ENCODE measurements at regions not wholly inside any gene's neighbourhood (a gene's known extent, or its start where the extent isn't known, plus 50 kb on each side); places are given as distances from the start of the nearest gene placed in this dataset.

GRCh38 chr9:12191630-12192029 is 501.6 kb upstream of the TYRP1 start:
- no peaks in the 10 kb centered on the region for H3K79me2 ChIP-seq (ENCODE audit: control insufficient read depth, insufficient read depth, low read length)
- FAIRE-seq (no peak), DNase-seq (ENCODE audit: low read depth, low spot score) (no peak)
- CTCF ChIA-PET, result no interaction called here
- no peaks in the 10 kb centered on the region for H3K9me1 ChIP-seq (replicated peaks; ENCODE audit: control insufficient read depth, extremely low read depth, insufficient read depth, low read length)
- no peak overlapping the region for H2AFZ ChIP-seq (ENCODE audit: low read depth, low read length)
- no peaks in the 10 kb centered on the region for H3K9me3 ChIP-seq (replicated peaks; ENCODE audit: control insufficient read depth, insufficient read depth, low read length)
- no peaks in the 10 kb centered on the region for H4K20me1 ChIP-seq (replicated peaks; ENCODE audit: control insufficient read depth, extremely low read depth, insufficient read depth, low read length)
- H3K27me3 ChIP-seq (ENCODE audit: control insufficient read depth in 2 of 2, insufficient read depth in 2 of 2, low read length in 2 of 2), result no peaks in the 10 kb centered on the region
- no peaks in the 10 kb centered on the region for H3K4me1 ChIP-seq (ENCODE audit: control insufficient read depth, extremely low read depth, insufficient read depth, low read length)
- BruUV-seq (replicated peaks), result no TSS peak
- H3K4me3 ChIP-seq (replicated peaks in 1 of 3; ENCODE audit: insufficient read depth in 1 of 3, low read depth in 1 of 3, low read length in 3 of 3), result no peak overlapping the region
- no peak overlapping the region for H3K27ac ChIP-seq (ENCODE audit: insufficient read depth, low read depth, low read length)
- TF ChIP-seq POLR2AphosphoS5 (IDR thresholded peaks at IDR 0.05; ENCODE audit: insufficient read depth, low read depth, low read length) (no peak), GATA2 (IDR thresholded peaks at IDR 0.05; ENCODE audit: insufficient read depth, insufficient read length, low read depth, low read length) (no peak), CTCF (IDR thresholded peaks at IDR 0.05; ENCODE audit: extremely low read depth in 1 of 2, insufficient read depth in 1 of 2, low read depth in 1 of 2, low read length in 2 of 2) (no peak), MYC (IDR thresholded peaks at IDR 0.05; ENCODE audit: low read depth, low read length) (no peak), POLR2A (IDR thresholded peaks at IDR 0.05; ENCODE audit: low read depth, low read length) (no peak), MAX (IDR thresholded peaks at IDR 0.05; ENCODE audit: insufficient read depth, insufficient read length) (no peak), JUN (IDR thresholded peaks at IDR 0.05; ENCODE audit: borderline replicate concordance, insufficient read depth, insufficient read length, low read depth) (no peak), EZH2 (IDR thresholded peaks at IDR 0.05; ENCODE audit: borderline replicate concordance, low read depth, low read length, severe bottlenecking) (no peak), FOS (IDR thresholded peaks at IDR 0.05; ENCODE audit: borderline replicate concordance, insufficient read depth, low read length) (no peak)
- H3K9ac ChIP-seq (replicated peaks; ENCODE audit: extremely low read depth, insufficient read depth, low read length), result no peak overlapping the region
- POLR2A ChIA-PET, result no interaction called here
- H3K4me2 ChIP-seq (ENCODE audit: insufficient read depth, low read length), result no peak overlapping the region
- dilution Hi-C loops (cut with MboI; ENCODE audit: extremely low pct_ligation_motif_present, low sequenced_read_pairs), result no loop called here
- H3K36me3 ChIP-seq (ENCODE audit: control insufficient read depth in 2 of 2, extremely low read depth in 1 of 2, insufficient read depth in 2 of 2, low read length in 2 of 2), result no peaks in the 10 kb centered on the region
- intact Hi-C loops (cut with micrococcal nuclease), result loop anchor here (5.0 kb wide), 1 partner anchor 434 kb away; no protein-coding TSS in a partner anchor
